SKM-1 (cell line): ENCODE measurements at regions not wholly inside any gene's neighbourhood (a gene's known extent, or its start where the extent isn't known, plus 50 kb on each side); places are given as distances from the start of the nearest gene placed in this dataset.
"Not testable (repeated sequence)": the region's sequence is repeated elsewhere in the genome, so short reads cannot be mapped to it uniquely, and the experiment has no call there.

Source experiments
- DNase-seq: peaks from one replicate; lab custom pipeline; 2025; ENCODE audit not compliant: unreplicated experiment; lab: John Stamatoyannopoulos, UW

DNA sequence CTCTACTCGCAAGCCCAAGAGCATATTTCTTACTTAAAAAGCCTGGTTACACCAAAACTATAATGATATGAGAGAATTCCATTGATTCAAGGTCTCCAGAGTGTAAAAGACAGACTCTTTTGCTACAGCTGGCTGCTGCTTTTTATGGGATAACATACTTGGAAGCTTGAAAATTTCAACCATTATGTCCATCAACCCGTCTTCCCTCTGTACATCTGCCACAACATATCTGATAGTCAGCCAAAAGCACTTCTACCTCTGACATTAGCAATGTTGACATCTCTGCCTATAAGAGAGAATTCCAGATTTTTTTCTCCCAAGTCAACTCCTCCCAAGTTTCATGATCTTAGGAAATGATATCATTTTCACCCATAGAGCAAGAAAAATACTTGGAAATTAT is 54.4 kb upstream of the IQCM start:
- DNase-seq, result no peak

DNA sequence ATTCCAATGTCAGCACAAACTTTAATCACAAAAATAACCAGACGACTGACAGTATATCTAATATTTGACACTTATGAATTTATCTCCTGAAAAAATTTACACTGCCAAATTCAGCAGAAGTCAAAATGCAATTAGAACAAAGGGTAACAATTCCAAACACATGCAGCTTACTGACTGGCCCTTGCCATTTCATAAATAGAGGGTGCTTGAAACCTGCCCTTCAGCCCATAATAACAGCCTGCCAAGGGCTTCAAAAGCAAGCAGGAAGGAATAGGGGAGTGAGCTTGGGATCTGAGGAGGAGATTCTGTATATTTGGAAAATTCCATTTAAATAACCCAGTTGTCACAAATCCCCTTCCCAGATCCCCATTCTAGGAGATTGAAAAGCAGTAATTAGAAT is 66.1 kb upstream of the IQCM start:
- DNase-seq, result no peak

DNA sequence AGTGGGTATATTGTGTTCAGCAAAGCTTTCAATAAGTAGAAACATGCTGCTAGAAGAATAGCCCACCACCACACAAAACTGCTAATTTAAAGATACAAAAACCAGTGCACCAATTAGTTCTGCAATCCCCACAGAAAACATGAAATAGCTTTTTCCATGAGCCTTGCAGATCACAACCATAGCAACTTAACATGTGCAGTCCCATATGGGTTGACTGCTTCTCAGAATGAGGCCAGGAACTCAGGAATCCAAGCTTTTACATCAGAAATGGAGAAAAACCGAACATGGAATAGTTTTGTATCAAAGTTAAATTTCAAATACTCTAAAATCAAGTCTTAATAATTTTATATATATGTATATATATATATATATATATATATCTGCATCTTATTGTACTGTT is 66.6 kb upstream of the IQCM start:
- no peak for DNase-seq

DNA sequence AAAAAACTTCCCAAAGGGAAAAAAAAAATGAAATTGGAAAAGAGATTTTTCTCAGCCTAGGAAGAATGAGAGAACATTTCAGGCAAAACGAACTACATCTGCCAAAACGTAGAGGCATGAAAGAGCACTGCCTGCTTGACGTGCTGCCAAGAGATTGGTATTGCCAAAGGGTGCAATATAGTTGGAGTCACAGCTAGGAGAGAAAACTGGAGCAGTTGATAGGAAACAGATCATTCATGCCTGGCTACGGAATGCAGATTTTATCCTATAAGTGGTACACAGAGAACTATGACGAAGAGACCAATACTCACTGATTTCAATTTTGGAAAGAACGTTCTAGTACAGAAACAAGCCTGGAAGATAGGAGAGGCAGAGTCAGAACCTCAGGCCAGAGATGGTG is 68.4 kb upstream of the IQCM start:
- no peak for DNase-seq

DNA sequence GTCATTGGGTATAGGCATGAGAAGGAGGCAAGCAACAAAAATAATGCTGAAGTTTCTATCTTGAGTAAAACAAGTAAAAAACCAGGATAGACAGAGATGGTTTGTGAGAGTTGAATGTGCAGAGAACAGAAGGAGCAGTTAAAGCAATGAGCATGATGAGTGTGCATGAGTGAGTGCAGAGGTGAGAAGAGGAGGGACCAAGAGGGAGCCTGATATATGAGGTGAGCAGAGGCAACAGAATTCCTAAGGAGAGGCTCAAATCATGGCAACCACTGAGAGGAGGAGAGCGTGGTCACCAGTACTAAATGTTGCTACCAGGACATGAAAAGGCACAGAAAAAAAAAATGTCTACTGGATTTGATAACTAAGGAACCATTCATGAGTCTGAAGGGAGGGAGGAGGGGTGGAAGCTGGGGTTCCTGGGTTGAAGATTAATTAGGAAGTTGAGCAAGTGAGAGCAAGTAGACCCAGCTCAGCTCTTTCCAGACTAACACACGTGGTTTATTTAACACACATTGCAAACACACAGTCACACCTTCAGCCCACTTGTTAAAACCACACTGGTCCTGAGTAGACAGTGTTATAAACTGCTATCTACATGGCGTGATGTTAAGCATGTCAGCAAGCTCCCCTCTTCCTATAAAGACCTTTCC is 69.0 kb upstream of the IQCM start:
- no peak for DNase-seq

DNA sequence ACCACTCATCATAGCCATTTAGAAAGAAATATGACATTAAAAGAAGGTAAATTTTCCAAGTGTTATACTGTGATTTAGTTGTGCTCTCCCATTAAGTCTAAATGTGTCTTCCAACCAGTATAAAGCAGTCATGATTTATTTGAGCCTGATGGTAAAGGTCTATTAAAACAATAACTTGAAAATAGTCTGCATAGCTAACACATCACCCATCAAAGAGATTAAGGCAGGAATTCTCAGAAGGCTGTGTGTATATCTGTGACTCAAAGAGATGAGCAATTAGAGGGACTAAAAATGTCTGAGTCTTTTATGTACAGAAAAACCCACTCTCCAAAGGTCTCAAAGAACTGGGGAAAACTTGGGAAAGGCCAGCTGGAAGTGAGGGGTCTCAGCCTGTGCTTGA is 70.3 kb upstream of the IQCM start:
- DNase-seq, result no peak

DNA sequence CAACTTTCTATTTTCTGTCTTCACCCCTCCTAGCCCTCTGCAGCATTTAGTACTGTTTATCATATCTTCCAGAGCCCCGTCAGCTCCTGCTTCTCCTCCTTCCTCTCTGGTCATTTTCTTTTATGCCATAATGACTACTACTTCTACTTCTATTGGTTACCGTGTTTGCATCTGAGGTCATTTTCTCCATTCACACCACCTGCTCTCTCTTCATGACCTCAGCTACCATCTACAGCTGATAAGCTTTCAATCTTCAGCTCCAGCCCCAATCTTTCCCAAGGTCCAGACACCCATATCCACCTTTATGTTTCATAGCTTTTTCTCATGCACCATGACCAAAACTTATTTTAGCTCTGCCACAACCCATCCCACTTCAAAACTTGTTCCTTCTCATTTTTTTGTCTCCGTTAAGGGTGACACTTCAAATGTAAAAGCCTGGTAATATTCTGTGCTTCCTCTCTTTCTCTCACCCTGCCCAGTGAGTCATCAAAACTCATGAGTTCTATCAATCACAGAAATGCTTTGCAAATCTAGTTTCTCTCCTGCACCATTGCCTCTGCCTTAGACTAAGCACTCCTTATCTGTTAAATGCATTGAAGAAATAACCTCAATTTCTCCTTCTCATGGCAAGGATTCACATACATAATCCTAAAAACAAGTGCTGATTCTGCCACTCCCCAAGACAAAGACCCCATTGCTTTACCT is 71.3 kb upstream of the IQCM start:
- DNase-seq, result no peak

DNA sequence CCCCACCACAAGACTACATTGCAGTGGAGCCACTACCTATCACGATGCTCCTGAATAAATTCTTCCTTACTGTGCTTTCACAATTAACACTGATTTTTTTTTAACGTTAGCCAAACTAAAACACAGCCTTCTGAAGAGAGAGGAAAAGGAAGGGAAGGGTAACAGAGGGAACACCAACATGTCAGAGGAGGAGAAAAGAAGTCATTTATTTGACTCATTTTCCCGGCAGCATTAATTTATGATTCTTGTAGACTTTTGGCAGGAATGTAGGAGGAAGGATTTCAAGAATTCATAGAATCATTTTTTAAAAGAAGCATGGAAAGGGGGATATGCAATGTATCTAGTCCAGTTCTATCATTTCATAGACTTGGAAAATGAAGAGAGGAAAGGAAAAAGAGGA is 74.3 kb upstream of the IQCM start:
- no peak for DNase-seq

DNA sequence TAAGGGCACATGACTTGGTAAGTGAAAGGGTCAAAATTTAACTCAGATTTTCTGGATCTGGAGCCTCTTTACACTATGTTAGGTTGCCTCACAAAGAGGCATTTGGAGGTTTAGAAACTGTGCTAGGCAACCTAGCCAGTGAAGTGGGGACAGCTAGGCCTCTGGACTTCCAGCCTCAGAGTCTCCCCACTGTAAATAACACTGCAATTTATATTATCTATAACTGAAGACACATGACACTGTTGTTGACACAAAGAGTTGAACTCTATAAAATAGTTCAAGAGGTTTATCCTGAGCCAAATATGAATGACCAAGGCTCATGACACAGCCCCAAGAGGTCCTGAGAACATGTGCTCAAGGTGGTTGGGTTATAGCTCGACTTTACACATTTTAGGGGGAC is 74.9 kb upstream of the IQCM start:
- no peak for DNase-seq

DNA sequence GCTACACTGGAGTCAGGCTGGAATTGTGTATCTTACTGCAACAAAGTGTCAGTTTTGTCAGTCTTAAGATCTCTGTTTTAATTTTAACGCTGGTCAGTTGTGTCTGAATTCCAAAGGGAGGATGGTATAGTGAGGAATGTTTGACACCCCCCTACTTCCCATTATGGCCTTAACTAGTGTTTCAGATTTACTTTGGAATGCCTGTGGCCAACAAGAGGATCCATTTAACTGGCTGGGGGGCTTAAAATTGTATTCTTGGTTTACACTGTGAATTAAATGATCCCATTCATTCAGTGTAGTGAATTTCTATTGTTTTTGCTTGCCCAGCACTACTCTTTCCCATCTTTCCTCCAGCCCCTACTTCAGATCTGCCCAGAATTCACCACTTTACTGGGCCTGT is 75.8 kb upstream of the IQCM start:
- DNase-seq, result no peak

DNA sequence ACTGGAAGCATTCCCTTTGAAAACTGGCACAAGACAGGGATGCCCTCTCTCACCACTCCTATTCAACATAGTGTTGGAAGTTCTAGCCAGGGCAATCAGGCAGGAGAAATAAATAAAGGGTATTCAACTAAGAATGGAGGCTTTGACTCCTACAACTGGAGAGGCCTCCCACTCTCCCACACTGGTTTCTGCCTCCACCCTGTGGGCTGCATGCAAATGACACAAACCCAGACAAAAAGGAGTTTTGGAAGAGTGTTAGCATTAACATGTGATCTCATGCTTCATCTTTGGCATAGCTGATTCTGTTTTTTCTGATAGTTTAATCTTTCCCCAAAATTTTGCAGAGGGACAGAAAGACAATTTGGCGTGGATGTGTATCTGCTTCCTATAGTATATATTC is 80.8 kb upstream of the IQCM start:
- no peak for DNase-seq

DNA sequence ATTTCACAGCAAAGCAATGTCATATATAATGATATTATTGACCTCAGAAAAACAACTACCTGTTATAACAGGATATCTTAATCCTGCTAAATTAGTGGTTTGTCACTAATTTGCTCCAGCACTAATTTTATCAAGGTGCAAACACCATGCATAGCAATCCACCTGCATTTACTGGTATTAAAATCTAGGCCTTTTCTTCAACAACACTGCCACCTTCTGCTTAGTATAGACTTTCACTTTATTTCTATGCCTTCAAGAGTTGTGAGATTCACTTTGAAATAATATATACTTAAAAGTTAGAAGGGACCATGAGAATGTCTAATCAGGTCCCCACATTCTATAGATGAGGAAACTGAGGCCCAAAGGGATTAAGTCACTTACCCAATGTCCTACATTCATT is 82.1 kb upstream of the IQCM start:
- no peak for DNase-seq

DNA sequence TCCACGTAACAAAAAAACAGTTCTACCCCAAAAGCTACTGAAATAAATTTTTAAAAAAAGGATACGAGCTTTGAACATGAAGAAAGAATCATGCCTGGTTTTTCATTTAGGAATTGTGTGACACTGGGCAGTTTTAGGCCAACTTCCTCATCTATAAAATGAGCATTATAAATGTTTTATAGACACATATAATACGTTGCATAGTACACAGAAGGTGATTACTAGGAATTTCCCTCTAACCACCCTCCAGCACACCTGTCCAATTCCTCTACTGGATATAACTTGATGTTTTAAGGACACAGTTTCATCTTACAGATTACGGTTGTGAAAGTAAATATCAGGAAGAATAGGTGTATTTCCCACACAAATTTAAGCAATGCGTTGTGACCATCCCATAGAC is 85.5 kb upstream of the IQCM start:
- DNase-seq, result no peak

DNA sequence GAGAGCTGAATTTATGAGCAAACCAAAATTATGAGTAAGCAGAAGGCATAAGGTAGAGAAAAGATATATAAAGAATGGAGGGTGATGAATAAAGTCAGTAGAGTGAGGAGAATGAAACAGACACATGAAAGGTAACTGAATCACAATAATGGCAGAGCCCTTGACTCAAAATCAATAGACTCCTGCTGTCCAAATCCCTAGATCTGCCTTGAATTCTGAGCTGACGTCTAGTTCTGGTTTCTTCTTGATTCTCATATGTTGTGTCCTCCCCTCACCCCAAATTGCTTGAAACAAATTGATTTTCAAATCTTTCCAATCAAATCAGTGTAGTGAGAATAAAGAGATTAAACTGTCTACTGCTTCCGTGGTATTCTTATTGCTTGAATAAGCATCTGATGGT is 86.6 kb upstream of the IQCM start:
- no peak for DNase-seq

DNA sequence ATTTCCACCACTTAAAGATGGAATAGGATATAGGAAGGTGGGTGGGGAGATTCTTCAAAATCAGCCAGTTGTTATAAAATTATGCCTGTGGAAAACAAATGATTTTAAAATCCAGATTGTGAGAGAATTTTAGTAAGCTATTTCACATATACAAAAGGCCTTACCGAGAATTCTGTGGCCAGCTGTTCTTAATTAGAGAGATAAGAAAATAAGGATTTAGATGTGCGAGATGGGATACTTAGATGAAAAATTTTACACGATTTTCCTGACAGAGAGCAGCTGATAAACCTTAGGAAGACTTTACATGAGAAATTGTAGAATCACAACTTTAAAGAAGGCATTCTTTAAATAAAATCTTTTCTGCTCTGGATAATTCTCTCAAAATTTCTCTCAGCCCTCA is 94.5 kb upstream of the IQCM start:
- DNase-seq, result no peak

DNA sequence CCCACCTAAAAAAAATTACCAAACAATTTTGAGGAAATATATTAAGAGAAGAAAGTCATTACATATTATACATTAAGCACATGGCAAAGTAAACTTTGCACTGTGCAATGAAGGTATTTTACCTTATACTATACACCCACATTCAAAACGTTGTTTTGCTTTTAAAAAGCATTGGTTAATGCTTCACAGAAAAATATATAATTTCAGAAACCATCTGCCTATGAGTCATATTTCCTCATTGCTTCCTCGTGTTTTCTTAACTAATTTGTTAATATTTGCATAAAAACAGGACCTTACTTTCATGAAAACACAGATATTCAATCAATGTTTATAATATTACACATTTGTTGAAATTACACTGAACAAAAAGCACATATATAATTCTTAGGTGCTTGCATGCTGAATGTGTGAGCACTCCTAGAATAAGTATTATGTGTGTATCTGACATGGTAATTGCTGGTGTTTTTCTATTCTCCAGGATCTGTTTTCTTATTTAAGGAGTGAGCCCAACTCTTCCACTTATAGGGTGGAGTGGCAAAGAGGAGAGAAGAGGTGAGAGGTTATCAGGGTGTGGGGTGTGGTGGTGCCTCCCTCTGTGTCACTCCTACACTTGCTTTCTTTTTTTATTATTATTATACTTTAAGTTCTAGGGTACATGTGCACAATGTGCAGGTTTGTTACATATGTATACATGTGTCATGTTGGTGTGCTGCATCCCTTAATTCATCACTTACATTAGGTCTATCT is 95.1 kb upstream of the IQCM start:
- DNase-seq, result no peak

DNA sequence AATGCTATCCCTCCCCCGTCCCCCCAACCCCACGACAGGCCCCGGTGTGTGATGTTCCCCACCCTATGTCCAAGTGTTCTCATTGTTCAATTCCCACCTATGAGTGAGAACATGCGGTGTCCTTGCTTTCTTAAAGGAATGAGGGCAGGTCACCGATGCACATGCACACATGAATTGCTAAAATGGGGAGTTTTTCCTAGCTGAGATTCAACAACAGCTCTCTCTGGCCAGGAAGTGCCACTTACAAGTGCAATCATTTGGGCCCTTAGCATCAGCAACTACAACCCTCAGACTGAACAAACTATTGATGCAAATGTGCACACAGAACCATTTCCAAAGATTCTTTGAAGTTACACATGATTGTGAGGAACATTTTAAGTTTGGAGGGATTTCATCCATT is 95.7 kb upstream of the IQCM start:
- DNase-seq, result no peak

DNA sequence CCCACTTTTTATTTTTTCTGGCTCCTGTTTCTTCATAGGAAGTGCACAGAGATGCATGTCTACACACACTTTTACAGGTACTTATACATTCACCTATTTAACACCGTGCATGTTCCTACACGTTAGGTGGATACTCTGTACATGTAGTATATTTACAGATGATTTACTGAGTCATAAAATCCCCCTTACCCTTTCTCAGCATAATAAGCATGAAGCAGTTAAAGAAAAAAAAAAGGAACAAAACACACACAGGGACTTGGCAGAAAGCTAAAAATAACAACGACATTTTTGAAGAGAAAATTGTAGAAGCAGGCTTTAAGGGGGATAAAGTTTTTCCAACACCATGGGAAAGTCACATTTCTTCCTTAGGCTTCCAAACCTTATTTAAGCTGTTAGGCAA is 96.4 kb upstream of the IQCM start:
- no peak for DNase-seq

DNA sequence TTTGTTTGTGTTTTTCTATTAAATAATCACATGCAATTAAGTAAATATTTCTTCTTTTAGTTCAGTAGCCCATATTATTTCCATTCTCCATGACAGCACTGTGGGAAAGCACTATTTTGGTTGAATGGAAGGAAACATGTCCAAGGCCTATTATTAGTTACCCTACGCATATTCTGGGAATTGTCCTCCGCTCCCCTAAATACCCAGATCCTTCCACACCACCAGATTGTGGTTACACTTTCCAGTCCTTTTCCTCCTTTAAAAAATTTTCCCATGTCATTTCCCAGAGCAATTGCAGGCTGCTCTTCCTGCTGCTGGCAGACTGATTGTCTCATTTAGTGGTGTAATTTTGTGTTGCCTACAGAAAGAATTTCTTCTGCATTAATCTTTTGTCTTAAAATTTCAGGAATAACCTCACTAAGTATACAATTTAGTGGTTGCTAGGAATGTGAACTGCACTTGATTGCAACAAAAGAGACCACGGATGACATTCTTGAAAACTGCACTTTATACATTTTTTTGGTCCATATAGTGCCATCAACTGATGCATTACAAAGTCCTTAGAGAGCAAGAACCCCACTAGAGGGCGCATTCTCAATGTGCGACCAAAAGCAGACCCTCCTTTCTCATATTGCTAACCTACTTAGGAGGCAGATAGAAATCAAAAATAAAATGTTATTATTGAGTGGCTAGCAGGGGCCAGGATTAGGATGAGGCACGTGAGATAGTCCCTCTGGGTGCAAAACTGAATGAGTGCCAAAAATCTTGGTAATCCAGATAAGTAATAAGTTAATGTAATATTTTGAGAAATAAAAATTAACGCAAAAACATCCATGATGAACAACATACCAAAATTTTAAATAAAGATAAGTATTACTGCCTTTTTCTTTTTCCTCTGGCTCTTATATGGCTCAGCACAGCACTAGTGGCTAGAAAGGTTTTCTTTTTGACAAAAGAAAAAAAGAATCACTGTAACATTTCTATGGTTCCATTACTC is 98.8 kb upstream of the IQCM start:
- DNase-seq, result peak; percentile 26

DNA sequence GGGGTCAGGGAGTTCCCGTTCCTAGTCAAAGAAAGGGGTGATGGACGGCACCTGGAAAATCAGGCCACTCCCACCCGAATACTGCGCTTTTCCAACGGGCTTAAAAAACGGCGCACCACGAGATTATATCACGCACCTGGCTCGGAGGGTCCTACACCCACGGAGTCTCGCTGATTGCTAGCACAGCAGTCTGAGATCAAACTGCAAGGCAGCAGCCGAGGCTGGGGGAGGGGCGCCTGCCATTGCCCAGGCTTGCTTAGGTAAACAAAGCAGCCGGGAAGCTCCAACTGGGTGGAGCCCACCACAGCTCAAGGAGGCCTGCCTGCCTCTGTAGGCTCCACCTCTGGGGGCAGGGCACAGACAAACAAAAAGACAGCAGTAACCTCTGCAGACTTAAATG is 100.1 kb upstream of the IQCM start:
- not testable (repeated sequence) for DNase-seq

DNA sequence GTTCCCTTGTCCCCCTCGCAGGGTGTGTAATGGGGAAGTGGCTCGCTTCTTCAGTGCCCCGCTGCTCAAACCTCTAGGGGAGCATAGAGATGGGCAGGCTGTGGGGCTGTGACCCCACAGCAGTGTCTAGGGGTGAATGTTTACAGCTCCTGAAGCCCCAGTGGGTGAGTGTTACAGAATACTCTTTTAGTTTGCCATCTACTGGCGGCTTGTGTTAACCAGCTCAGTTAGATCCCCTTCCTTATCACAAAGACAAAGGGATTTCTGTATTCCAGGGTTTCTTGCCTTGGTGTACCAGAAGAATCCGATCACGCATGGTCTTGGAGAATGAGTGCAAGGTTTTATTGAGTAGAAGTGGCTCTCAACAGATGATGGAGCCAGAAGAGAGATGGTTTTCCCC is 108.1 kb upstream of the IQCM start:
- DNase-seq, result no peak
